T-helper 22 cell (primary cell): ENCODE measurements at regions not wholly inside any gene's neighbourhood (a gene's known extent, or its start where the extent isn't known, plus 50 kb on each side); places are given as distances from the start of the nearest gene placed in this dataset.

Source experiments
- DNase-seq: peaks from one replicate; pipeline ENCODE4 v3.0.0-alpha.2; 2020; ENCODE audit warnings: low read depth

GRCh38 chr5:125176005-125176390 lies 429.6 kb upstream of the ZNF608 start:
- no peak for DNase-seq

- DNase-seq = no peak
These were observed 430.9 kb upstream of the ZNF608 start for GRCh38 chr5:125177340-125177739.

DNA sequence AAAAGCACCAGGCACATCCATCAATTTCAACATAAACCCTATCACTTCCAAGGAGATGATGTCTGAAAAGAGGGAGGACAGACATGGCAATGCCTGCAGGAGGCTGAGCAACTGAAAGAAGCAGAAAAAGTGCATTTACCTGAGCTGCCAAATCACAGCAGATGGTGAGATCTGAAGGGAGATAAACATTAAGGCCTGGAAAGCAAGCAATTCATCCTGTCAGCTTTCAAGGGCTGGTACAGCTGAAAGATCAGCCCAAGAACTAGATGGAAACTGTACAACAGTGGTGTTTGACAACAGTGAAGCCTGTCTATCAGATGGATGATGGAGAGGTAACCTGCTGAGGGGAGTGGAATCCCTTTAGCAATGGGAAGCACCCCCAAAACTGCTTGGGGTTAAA lies 433.2 kb upstream of the ZNF608 start:
- DNase-seq = no peak

DNA sequence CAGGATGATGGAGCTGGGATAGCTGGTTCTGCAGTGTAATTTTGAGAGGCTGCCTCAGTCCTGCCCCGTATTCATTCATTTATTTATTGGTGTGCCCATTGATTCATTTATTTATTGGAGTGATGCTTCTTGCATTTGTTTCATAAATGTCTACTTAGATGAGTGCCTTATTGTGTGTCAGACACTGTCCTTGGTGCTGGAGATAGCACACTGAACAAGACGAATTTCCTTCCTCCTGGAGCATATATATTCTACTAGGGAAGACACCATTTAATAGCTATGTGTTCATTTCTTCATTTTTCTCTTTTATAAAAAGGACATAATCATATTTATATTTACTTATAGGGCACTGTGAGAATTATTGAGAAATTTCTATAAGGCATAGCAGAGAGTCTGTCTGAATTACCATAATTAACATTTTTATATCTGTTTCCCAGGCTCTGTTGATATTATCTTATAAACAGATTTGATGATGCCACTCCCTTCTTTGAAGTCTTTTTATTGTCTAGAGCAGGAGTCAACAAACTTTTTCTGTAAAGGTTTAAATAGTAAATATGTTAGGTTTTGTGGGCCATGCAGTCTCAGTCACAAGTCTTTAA lies 433.9 kb upstream of the ZNF608 start:
- no peak for DNase-seq

GRCh38 chr5:125181159-125181558 lies 434.7 kb upstream of the ZNF608 start:
- DNase-seq = no peak

- no peak for DNase-seq
These were observed 435.5 kb upstream of the ZNF608 start for GRCh38 chr5:125181955-125182354.

GRCh38 chr5:125185740-125186139 lies 439.3 kb upstream of the ZNF608 start:
- no peak for DNase-seq

GRCh38 chr5:125186911-125187375 lies 440.5 kb upstream of the ZNF608 start:
- no peak for DNase-seq

DNA sequence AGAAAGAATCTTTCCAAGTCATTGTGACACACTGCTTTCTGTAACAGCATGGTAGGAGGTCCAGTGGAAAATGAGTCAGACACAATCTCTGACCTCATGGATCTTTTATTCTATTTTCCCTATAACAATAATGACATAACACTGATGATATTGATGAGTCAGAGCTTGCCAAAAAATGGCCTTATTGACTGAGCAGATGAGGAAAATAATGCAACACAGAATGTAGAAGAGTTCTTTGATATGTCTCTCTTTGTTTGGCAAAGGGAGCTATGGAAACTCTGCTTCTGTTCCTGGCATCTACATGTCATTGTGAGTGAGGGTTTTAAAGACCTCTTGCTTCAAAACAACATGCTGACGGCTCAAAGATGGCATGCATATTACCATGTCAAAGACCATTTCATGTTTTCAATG lies 443.1 kb upstream of the ZNF608 start:
- DNase-seq = no peak

DNA sequence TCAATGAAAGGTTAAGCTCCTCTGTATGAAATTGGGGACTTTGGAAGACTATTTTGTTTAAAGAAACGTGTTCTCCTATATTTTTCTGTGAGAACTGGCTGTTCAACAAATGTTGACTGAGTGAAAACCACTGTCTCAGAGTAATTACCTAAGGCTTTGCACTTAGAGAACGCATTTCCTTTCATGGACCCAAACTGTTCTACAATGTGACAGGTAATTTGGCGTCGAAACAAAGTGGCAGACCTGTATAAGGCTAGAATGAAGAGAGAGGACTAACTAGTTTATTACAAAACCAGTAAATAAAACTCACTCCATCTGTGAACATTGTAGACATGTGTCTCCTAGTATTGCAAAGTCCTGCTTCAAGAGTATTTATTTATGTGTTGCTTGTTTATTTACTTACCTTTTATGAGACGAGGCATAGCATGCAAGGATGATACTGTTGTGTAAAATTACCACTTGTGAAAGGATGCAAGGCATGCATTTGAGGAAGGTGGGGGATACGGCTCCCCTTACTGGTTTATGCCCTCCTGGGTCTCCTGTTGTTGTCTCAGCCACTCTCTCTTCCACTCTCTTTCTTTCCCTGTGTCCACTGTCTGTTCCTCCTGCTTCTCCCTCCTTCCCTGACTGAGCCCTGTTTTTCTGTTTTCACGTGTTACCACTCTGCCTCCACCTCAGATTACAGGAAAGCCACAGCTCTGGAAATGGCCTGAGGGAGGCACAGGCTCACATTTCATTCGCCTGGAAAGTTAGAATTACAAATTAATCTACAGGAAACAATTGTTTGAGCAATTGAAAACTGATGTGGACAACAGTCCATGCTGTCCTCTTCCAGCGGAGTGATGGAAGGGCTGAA lies 444.0 kb upstream of the ZNF608 start:
- DNase-seq = no peak

DNA sequence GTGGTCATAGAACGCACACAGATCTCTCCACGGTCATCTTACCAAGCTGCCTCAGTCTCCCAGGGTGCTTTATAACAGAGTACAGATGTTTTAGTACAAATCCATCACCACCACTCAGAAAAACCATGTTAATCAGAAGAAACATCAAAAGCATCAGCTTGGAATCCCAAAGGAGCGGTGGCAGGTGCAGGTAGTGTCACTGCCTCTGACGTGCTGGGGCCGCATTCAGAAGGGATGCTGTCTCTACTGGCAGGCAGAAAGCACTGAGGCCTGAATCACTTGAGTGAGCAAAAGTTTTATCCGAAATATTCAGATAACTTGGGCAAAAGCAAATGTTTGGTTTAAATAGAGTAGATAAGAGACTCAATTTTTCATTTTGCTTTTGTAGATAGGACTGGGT lies 448.4 kb upstream of the ZNF608 start:
- no peak for DNase-seq

DNA sequence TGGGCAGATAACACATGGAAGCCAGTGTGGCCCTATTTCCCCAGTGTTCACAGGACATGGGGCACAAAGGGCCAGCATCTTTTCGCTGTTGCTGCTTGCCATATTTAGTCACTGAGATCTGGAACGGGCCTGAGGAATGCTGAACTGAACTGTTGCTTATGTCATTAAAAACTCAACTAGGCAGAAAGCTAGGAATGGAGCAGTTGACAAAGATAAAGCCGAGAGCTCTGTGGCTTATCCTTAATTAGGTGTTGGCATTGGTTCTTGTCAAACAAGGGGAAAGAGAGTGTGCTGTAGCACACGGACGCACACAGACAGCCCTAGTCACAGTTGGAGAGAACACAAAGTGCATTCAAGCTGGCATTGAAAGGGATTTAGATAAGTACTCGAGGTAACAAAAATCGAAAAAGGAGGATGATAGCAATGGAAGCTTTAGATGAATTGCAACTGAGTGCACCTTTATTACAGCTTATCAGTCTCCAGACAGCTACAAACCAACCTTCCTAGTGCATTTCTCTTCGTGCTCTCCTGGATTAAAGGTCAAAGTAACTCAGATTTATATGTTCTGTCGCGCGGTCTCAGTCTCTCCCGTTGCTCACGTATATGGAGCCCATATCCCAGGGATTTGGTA lies 450.2 kb upstream of the ZNF608 start:
- DNase-seq = no peak

GRCh38 chr5:125197321-125197720 lies 450.9 kb upstream of the ZNF608 start:
- no peak for DNase-seq

GRCh38 chr5:125198270-125198974 lies 452.0 kb upstream of the ZNF608 start:
- DNase-seq = no peak

- DNase-seq = no peak
These were observed 452.9 kb upstream of the ZNF608 start for GRCh38 chr5:125199373-125199772.

DNA sequence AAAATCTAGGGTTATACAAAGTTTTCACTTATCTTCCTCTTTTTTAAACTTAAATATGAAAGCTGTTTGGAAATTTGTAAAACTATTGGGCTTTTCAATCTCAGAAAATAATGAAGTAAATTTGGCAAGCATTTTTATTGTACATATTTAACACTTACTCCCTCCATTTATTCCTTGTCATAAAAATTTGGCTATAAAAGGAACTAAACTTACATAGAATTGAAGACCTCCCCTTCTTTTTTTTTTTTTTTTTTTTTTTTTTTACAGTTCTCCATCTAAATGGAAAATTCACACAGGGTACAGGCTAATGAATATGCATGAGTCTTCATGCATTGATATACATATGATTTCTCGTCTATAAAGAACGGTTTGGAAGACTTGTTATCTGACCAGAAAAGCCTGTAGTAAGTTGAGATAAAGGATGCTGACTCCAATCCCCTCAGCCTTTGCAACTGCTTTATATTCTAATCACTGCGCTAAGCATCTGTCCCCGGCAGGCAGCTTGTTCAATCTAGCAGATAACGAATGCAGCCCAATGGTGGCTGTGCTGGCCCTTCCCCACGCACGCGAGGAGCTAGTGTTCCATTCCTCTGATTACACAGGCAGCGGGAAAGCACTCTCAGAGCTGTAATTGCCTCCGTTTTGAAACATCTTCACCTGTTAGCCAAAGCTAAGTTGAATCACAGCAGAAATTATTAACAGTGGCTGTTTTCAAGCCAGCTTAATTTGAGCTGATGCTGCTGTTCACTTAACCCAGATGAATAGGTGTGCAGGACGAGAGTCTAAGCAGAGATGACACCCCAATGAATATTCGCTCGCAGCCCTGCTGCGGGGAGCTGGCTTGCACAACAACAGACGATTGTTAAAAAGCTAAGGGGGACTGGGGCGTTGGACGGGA lies 453.8 kb upstream of the ZNF608 start:
- DNase-seq = no peak

GRCh38 chr5:125200866-125201373 lies 454.5 kb upstream of the ZNF608 start:
- DNase-seq = no peak

GRCh38 chr5:125201446-125202052 lies 455.1 kb upstream of the ZNF608 start:
- DNase-seq = no peak

- no peak for DNase-seq
These were observed 455.9 kb upstream of the ZNF608 start for GRCh38 chr5:125202353-125202752.

- no peak for DNase-seq
These were observed 456.5 kb upstream of the ZNF608 start for GRCh38 chr5:125202871-125203438.
